ENCODE measurements at regions not wholly inside any gene's neighbourhood (a gene's known extent, or its start where the extent isn't known, plus 50 kb on each side); places are given as distances from the start of the nearest gene placed in this dataset.

GRCh38 chr11:32164836-32165235, 74.0 kb downstream of the RCN1 start:
- no peak overlapping the region for H3K4me2 ChIP-seq (ENCODE audit: insufficient read depth, low read length)
- no peaks in the 10 kb centered on the region for H4K20me1 ChIP-seq (ENCODE audit: insufficient read depth, low read length)
- no peaks in the 10 kb centered on the region for H3K36me3 ChIP-seq (ENCODE audit: insufficient read depth, low read length)
- peaks cover 35% of the 10 kb centered on the region for H3K27me3 ChIP-seq (ENCODE audit: insufficient read depth, low read length, poor library complexity)
- DNase-seq: no peak
- H3K4me3 ChIP-seq (ENCODE audit: low read depth in 1 of 2, low read length in 2 of 2): no peak overlapping the region
- no peak overlapping the region for H2AFZ ChIP-seq (ENCODE audit: low read depth, low read length)
- H3K27ac ChIP-seq (ENCODE audit: low read length): no peak overlapping the region
- no peak for ATAC-seq (ENCODE audit: insufficient read depth, low read depth)
- no peaks in the 10 kb centered on the region for H3K79me2 ChIP-seq (ENCODE audit: insufficient read depth, low read length)
- TF ChIP-seq, protein P1, sequence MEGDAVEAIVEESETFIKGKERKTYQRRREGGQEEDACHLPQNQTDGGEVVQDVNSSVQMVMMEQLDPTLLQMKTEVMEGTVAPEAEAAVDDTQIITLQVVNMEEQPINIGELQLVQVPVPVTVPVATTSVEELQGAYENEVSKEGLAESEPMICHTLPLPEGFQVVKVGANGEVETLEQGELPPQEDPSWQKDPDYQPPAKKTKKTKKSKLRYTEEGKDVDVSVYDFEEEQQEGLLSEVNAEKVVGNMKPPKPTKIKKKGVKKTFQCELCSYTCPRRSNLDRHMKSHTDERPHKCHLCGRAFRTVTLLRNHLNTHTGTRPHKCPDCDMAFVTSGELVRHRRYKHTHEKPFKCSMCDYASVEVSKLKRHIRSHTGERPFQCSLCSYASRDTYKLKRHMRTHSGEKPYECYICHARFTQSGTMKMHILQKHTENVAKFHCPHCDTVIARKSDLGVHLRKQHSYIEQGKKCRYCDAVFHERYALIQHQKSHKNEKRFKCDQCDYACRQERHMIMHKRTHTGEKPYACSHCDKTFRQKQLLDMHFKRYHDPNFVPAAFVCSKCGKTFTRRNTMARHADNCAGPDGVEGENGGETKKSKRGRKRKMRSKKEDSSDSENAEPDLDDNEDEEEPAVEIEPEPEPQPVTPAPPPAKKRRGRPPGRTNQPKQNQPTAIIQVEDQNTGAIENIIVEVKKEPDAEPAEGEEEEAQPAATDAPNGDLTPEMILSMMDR (IDR thresholded peaks at IDR 0.05; ENCODE audit: borderline replicate concordance, extremely low read depth, low read length, poor library complexity, severe bottlenecking): no peak
- TF ChIP-seq EZH2 (IDR thresholded peaks at IDR 0.05; ENCODE audit: borderline replicate concordance, low read depth, low read length, severe bottlenecking): no peak
- no peaks in the 10 kb centered on the region for H3K4me1 ChIP-seq (ENCODE audit: insufficient read depth, low read length)
- H3K9me3 ChIP-seq (ENCODE audit: insufficient read depth, low read length, severe bottlenecking): no peaks in the 10 kb centered on the region
- no peak overlapping the region for H3K9ac ChIP-seq (ENCODE audit: low read depth, low read length)

GRCh38 chr11:32168924-32169323, 78.0 kb downstream of the RCN1 start:
- H3K27ac ChIP-seq (ENCODE audit: low read length): no peak overlapping the region
- no peak overlapping the region for H2AFZ ChIP-seq (ENCODE audit: low read depth, low read length)
- no peak for DNase-seq
- H3K27me3 ChIP-seq (ENCODE audit: insufficient read depth, low read length, poor library complexity): peaks cover 38% of the 10 kb centered on the region
- no peaks in the 10 kb centered on the region for H3K4me1 ChIP-seq (ENCODE audit: insufficient read depth, low read length)
- no peak for ATAC-seq (ENCODE audit: insufficient read depth, low read depth)
- no peaks in the 10 kb centered on the region for H3K9me3 ChIP-seq (ENCODE audit: insufficient read depth, low read length, severe bottlenecking)
- no peak overlapping the region for H3K4me2 ChIP-seq (ENCODE audit: insufficient read depth, low read length)
- no peaks in the 10 kb centered on the region for H3K79me2 ChIP-seq (ENCODE audit: insufficient read depth, low read length)
- H4K20me1 ChIP-seq (ENCODE audit: insufficient read depth, low read length): no peaks in the 10 kb centered on the region
- no peak for TF ChIP-seq EZH2 (IDR thresholded peaks at IDR 0.05; ENCODE audit: borderline replicate concordance, low read depth, low read length, severe bottlenecking)
- TF ChIP-seq, protein P1 (IDR thresholded peaks at IDR 0.05; ENCODE audit: borderline replicate concordance, extremely low read depth, low read length, poor library complexity, severe bottlenecking): no peak
- H3K9ac ChIP-seq (ENCODE audit: low read depth, low read length): no peak overlapping the region
- H3K36me3 ChIP-seq (ENCODE audit: insufficient read depth, low read length): no peaks in the 10 kb centered on the region
- no peak overlapping the region for H3K4me3 ChIP-seq (ENCODE audit: low read depth in 1 of 2, low read length in 2 of 2)

GRCh38 chr11:32171445-32171844, 80.6 kb downstream of the RCN1 start:
- DNase-seq: no peak
- no peak overlapping the region for H3K4me3 ChIP-seq (ENCODE audit: low read depth in 1 of 2, low read length in 2 of 2)
- H2AFZ ChIP-seq (ENCODE audit: low read depth, low read length): no peak overlapping the region
- no peaks in the 10 kb centered on the region for H3K9me3 ChIP-seq (ENCODE audit: insufficient read depth, low read length, severe bottlenecking)
- peaks cover 30% of the 10 kb centered on the region for H3K27me3 ChIP-seq (ENCODE audit: insufficient read depth, low read length, poor library complexity)
- H3K4me2 ChIP-seq (ENCODE audit: insufficient read depth, low read length): no peak overlapping the region
- no peaks in the 10 kb centered on the region for H4K20me1 ChIP-seq (ENCODE audit: insufficient read depth, low read length)
- H3K36me3 ChIP-seq (ENCODE audit: insufficient read depth, low read length): no peaks in the 10 kb centered on the region
- H3K4me1 ChIP-seq (ENCODE audit: insufficient read depth, low read length): no peaks in the 10 kb centered on the region
- H3K9ac ChIP-seq (ENCODE audit: low read depth, low read length): no peak overlapping the region
- H3K79me2 ChIP-seq (ENCODE audit: insufficient read depth, low read length): no peaks in the 10 kb centered on the region
- ATAC-seq (ENCODE audit: insufficient read depth, low read depth): no peak
- TF ChIP-seq EZH2 (IDR thresholded peaks at IDR 0.05; ENCODE audit: borderline replicate concordance, low read depth, low read length, severe bottlenecking): no peak
- no peak overlapping the region for H3K27ac ChIP-seq (ENCODE audit: low read length)

- H3K4me2 ChIP-seq (ENCODE audit: insufficient read depth, low read length): no peak overlapping the region
- ATAC-seq (ENCODE audit: insufficient read depth, low read depth): no peak
These were observed 81.4 kb downstream of the RCN1 start for GRCh38 chr11:32172041-32172847.

More at GRCh38 chr11:32172041-32172847, 81.4 kb downstream of the RCN1 start:
- no peaks in the 10 kb centered on the region for H4K20me1 ChIP-seq (ENCODE audit: insufficient read depth, low read length)
- H3K4me3 ChIP-seq (ENCODE audit: low read depth in 1 of 2, low read length in 2 of 2): no peak overlapping the region
- H3K79me2 ChIP-seq (ENCODE audit: insufficient read depth, low read length): no peaks in the 10 kb centered on the region
- H3K4me1 ChIP-seq (ENCODE audit: insufficient read depth, low read length): no peaks in the 10 kb centered on the region
- no peak overlapping the region for H2AFZ ChIP-seq (ENCODE audit: low read depth, low read length)
- no peaks in the 10 kb centered on the region for H3K36me3 ChIP-seq (ENCODE audit: insufficient read depth, low read length)
- DNase-seq: no peak
- H3K9me3 ChIP-seq (ENCODE audit: insufficient read depth, low read length, severe bottlenecking): no peaks in the 10 kb centered on the region
- TF ChIP-seq EZH2 (IDR thresholded peaks at IDR 0.05; ENCODE audit: borderline replicate concordance, low read depth, low read length, severe bottlenecking): no peak
- TF ChIP-seq, protein P1 (IDR thresholded peaks at IDR 0.05; ENCODE audit: borderline replicate concordance, extremely low read depth, low read length, poor library complexity, severe bottlenecking): no peak
- peaks cover 27% of the 10 kb centered on the region for H3K27me3 ChIP-seq (ENCODE audit: insufficient read depth, low read length, poor library complexity)
- no peak overlapping the region for H3K27ac ChIP-seq (ENCODE audit: low read length)
- no peak overlapping the region for H3K9ac ChIP-seq (ENCODE audit: low read depth, low read length)

All from DND-41 (cell line).